22Rv1 (cell line): ENCODE measurements at regions not wholly inside any gene's neighbourhood (a gene's known extent, or its start where the extent isn't known, plus 50 kb on each side); places are given as distances from the start of the nearest gene placed in this dataset.

ENCODE experiments used
- H3K27ac ChIP-seq: fragments of 450-650 bp; 2 replicates; pipeline ENCODE4 v1.5.1; 2017
- ZFX ChIP-seq: fragments of 450-650 bp; IDR thresholded peaks from 2 replicates; pipeline ENCODE4 v1.6.1; 2017; ENCODE audit warnings: antibody characterized with exemption, borderline replicate concordance
- TF ChIP-seq, protein P1 (sequence below): fragments of 450-650 bp; IDR thresholded peaks from 2 replicates; pipeline ENCODE4 v1.5.1; 2017; ENCODE audit warnings: mild to moderate bottlenecking

DNA sequence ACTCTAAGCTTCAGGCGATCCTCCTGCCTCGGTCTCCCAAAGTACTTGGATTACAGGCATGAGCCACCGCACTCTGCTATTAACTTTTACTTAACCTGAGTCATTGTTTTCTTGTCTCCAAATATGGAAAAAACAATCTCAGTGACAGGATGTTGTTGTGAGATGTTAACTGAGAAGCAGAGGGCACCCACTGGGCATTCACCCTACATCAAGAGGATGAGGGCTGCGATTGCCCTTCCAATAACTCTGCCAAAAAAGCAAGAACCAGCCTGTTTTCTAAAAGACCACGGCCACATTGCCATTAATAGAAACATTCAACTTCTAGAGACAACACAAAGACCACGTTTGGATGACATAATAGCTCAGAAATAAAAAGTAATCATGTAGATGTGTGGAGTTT, 107.6 kb upstream of the SGK1 start:
- no peak overlapping the region for H3K27ac ChIP-seq
- no peak for TF ChIP-seq ZFX
- TF ChIP-seq, protein P1, sequence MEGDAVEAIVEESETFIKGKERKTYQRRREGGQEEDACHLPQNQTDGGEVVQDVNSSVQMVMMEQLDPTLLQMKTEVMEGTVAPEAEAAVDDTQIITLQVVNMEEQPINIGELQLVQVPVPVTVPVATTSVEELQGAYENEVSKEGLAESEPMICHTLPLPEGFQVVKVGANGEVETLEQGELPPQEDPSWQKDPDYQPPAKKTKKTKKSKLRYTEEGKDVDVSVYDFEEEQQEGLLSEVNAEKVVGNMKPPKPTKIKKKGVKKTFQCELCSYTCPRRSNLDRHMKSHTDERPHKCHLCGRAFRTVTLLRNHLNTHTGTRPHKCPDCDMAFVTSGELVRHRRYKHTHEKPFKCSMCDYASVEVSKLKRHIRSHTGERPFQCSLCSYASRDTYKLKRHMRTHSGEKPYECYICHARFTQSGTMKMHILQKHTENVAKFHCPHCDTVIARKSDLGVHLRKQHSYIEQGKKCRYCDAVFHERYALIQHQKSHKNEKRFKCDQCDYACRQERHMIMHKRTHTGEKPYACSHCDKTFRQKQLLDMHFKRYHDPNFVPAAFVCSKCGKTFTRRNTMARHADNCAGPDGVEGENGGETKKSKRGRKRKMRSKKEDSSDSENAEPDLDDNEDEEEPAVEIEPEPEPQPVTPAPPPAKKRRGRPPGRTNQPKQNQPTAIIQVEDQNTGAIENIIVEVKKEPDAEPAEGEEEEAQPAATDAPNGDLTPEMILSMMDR, result no peak

DNA sequence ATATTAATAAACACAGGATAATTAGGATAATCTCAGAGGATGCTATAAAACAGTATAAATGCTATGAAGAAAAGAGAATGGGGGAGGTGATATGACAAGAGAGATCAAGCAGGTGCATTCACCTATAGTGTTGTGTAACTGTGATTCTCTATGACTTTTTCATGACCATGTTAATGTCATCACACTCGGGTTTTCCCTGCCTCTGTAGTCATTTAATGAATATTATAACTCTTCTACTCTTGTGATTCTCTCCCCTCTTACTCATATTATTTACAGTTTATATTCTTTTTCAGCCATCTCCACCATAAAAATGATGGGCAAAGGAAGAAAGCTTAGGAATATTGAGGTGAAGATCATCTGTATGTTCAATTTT, 106.9 kb upstream of the SGK1 start:
- TF ChIP-seq, protein P1, result no peak
- no peak for TF ChIP-seq ZFX
- no peak overlapping the region for H3K27ac ChIP-seq

DNA sequence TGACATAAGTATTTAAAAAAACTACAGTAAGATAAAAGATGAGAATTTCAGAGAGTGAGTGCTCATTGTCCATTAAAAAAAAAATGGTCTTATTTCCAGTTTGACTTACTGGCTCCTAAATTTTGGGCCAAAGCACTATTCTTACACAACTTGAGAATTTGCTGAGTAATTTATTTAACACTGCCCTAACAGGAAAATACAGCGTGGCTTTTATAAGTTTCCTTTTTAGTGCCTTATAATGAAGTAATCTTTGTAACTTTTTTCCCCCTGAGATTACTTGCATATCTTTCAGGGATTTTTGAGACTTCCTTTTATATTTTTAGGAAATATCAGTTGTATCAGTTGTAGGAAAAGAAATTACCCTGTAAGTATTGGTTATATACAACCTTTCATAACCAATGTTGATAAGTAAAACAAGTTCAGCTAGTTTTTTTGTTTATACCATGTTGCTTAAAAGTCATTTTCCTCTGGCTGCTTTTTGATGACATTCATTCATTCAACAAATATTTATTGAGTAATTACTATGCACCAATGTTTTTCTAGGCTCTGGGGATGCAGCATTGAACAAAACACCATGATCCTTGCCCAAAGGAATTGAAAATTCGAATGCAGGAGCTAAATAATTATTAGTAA, 106.4 kb upstream of the SGK1 start:
- TF ChIP-seq, protein P1, result no peak
- TF ChIP-seq ZFX, result no peak
- no peak overlapping the region for H3K27ac ChIP-seq

DNA sequence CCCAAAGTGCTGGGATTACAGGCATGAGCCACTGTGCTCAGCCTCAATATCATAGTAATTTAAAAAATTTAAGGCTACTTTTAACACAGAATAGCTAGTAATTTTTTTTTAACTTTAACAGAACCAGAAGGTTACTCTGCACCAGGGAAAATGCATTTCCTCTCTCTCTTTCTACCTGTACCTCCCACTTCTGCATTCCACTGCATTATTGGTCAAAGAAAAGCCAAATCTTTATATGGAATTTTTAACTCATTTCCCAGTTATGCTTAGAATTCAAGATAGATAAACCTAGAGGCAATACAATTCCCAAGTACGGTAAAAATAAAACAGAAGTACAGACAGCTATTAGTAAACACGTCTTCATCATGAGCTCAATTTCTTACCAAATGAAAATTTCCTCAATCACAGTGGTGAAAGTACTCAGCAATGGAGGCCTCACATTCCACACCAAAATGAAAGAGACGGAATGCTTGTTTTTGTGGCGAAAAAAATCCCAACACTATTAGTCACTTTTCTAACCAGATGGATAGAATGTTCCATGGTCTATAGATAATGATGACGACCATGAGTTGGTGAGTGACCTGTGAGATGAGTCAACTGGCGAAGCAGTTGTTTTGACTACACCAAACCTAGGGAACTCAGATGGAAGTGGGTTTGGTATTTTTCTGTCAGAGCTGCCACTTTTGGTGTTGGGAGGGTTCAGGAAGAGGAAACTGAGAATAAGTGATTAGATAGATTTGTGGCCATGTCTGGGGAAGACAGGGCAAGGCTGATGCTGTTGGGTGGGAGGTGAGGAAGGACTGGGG, 104.7 kb upstream of the SGK1 start:
- TF ChIP-seq, protein P1, result no peak
- no peak for TF ChIP-seq ZFX

DNA sequence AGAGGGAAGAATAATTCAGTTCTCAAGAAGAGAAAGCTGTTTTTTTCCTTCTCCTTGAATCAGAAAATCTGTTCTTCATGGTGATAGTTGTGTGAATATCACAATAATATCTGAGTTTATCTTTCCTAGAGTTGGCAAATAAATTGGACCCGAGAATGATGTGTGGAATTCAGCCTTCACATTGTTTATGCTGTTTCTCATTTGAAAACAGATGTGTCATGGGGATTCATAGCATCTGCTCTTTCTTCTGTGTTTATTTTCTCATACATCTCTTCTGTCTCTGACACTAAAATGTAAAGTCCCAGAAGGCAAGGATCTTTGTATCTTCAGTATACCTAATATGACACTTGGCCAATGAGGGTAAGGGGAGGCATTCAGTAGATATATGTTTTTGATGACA, 103.6 kb upstream of the SGK1 start:
- H3K27ac ChIP-seq, result no peak overlapping the region
- TF ChIP-seq, protein P1, result no peak
- no peak for TF ChIP-seq ZFX

More for the DNA sequence above, 104.7 kb upstream of the SGK1 start:
- H3K27ac ChIP-seq, result no peak overlapping the region

DNA sequence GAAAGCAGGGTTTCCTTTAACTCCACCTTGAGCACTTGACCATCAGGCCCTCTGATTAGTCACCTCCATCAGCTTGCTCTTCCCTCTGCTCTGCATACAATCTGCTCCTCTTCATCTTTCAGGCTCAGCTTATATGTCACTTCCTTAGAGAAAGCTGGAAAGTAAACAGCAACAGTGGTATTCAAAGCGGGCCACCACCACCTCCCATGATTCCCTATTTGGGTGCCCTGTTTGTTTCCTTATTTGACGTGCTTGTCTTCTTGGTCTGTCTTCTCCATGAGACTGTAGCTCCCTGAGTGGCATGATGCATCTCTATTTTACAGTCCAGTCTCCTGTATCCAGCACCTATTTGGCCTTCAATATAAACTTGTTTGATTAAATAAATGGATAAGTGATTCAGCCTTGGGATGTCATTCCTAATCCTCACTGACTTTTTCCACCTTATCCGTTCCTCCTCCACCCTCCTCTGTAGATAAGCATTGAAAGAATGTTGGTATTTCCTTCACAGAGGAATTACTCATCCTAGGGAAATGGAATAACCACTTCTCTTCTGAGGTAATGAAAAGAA, 102.8 kb upstream of the SGK1 start:
- TF ChIP-seq, protein P1, result no peak
- no peak for TF ChIP-seq ZFX
- no peak overlapping the region for H3K27ac ChIP-seq

DNA sequence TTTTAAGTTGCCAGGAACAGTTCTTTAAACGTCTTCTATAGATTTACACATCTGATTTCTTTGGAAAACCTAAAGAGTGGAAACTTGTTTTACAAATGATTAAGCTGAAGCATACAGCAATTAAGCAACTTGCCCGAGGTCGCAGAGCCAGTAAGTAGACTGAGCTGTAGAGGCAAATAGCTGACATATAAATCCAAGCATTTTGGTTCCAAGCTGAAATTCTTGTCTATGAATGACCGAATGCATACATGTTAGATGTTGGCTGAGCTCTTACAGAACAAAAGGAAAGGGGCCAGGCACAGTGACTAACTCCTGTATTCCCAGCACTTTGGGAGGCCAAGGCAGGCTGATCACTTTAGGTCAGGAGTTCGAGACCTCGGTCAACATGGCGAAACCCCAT, 101.8 kb upstream of the SGK1 start:
- TF ChIP-seq, protein P1, result no peak
- TF ChIP-seq ZFX, result no peak
- no peak overlapping the region for H3K27ac ChIP-seq
